Calu3 (cell line): ENCODE measurements at regions not wholly inside any gene's neighbourhood (a gene's known extent, or its start where the extent isn't known, plus 50 kb on each side); places are given as distances from the start of the nearest gene placed in this dataset.

Experiments used
- BruUV-seq: library from RNA; stranded (reverse); fragments of 400-500 nt; replicated peaks from 2 replicates; lab custom pipeline; 2021; lab: Mats Ljungman, UMichigan
- CTCF ChIA-PET: fragments of 300-600 bp; sonication (Branson Sonifier 250); formaldehyde crosslinking; loops from one replicate; lab custom pipeline; 2022; ENCODE audit warnings: antibody characterized with exemption; lab: Charles Lee
- DNase-seq: peaks from one replicate; pipeline ENCODE4 v3.0.0; 2022
- H3K27ac Mint-ChIP-seq: one replicate; pipeline ENCODE4 v1.8.0; 2022; ENCODE audit warnings: mixed read lengths; ENCODE audit not compliant: unreplicated experiment
- H3K27me3 Mint-ChIP-seq: one replicate; pipeline ENCODE4 v1.8.0; 2022; ENCODE audit warnings: mixed read lengths; ENCODE audit not compliant: unreplicated experiment
- H3K36me3 Mint-ChIP-seq: one replicate; pipeline ENCODE4 v1.8.0; 2022; ENCODE audit warnings: mild to moderate bottlenecking, moderate library complexity, mixed read lengths; ENCODE audit not compliant: insufficient read depth, unreplicated experiment
- H3K4me1 Mint-ChIP-seq: one replicate; pipeline ENCODE4 v1.8.0; 2022; ENCODE audit warnings: mild to moderate bottlenecking, low read depth, mixed read lengths; ENCODE audit not compliant: unreplicated experiment
- H3K4me3 Mint-ChIP-seq: one replicate; pipeline ENCODE4 v1.8.0; 2022; ENCODE audit warnings: mild to moderate bottlenecking, low read depth, moderate library complexity, mixed read lengths; ENCODE audit not compliant: unreplicated experiment
- H3K9me3 Mint-ChIP-seq: one replicate; pipeline ENCODE4 v1.8.0; 2022; ENCODE audit warnings: low read depth, mixed read lengths; ENCODE audit not compliant: unreplicated experiment
- CTCF ChIP-seq: fragments of 200-600 bp; IDR thresholded peaks from one replicate; pipeline ENCODE4 v1.8.0; 2022; ENCODE audit warnings: antibody characterized with exemption; ENCODE audit not compliant: unreplicated experiment
- intact Hi-C: fragments of 100-400 bp; cut with micrococcal nuclease; formaldehyde crosslinking; loops from one replicate; pipeline ENCODE4 v1.10.0; 2022; ENCODE audit not compliant: unreplicated experiment

- Mint-ChIP-seq H3K27me3 (no peaks in the 10 kb centered on the region), H3K9me3 (no peaks in the 10 kb centered on the region), H3K27ac (no peak overlapping the region), H3K4me1 (no peaks in the 10 kb centered on the region), H3K36me3 (no peaks in the 10 kb centered on the region), H3K4me3 (no peak overlapping the region)
- TF ChIP-seq CTCF: no peak
- CTCF ChIA-PET: no interaction called here
- BruUV-seq: no TSS peak
- no peak for DNase-seq
- intact Hi-C loops: no loop called here
These were observed 151.3 kb downstream of the CYSLTR2 start for GRCh38 chr13:48804821-48805601.

- CTCF ChIA-PET: no interaction called here
- Mint-ChIP-seq H3K9me3 (no peaks in the 10 kb centered on the region), H3K4me1 (no peaks in the 10 kb centered on the region), H3K27me3 (no peaks in the 10 kb centered on the region), H3K27ac (no peak overlapping the region), H3K36me3 (no peaks in the 10 kb centered on the region), H3K4me3 (no peak overlapping the region)
- BruUV-seq: no TSS peak
- DNase-seq: no peak
- no peak for TF ChIP-seq CTCF
- intact Hi-C loops: no loop called here
These were observed 152.8 kb downstream of the CYSLTR2 start for GRCh38 chr13:48806522-48806921.

DNA sequence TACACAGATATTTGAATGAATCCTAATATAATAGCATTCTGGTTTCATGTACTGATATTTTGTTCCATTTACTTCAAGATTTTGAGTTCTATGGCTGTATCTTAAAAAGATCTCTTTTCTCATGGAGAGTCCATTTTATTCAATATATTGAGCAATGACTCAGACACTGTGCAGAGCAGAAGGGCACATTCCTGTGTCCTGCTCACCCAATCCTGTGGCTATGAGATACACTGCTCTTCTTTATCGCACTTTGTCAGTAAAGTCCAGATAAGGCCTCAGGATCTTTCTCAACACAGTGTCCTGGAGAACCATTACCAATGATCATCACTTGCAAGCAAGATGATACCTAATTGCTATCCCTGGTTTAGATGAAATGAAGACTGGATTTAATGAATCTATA is 155.0 kb downstream of the CYSLTR2 start:
- no TSS peak for BruUV-seq
- DNase-seq: no peak
- H3K27me3 Mint-ChIP-seq: no peaks in the 10 kb centered on the region
- CTCF ChIA-PET: no interaction called here
- no peaks in the 10 kb centered on the region for H3K9me3 Mint-ChIP-seq
- no peaks in the 10 kb centered on the region for H3K4me1 Mint-ChIP-seq
- no peak overlapping the region for H3K4me3 Mint-ChIP-seq
- H3K27ac Mint-ChIP-seq: no peak overlapping the region
- no peak for TF ChIP-seq CTCF
- intact Hi-C loops: no loop called here
- no peaks in the 10 kb centered on the region for H3K36me3 Mint-ChIP-seq

DNA sequence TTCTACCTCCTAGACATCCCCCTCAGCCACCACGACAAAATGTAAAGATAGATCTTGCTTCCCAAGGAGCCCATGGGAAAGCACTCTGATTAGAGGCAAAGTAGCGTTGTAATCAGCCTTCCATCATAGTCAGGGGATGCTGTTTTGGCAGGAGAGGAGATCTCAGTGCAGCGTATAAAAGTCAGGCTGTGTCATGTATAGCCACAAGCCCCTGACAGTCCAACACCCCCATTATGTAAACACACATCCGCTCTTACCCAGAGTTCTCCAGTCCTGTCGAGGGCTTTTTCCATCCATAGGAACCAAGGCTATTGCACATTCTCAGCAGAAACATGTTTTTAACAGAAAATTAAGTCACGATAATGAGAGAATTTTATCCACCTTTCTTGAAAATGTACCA is 156.3 kb downstream of the CYSLTR2 start:
- Mint-ChIP-seq H3K27me3 (no peaks in the 10 kb centered on the region), H3K4me1 (no peaks in the 10 kb centered on the region), H3K27ac (no peak overlapping the region), H3K9me3 (no peaks in the 10 kb centered on the region), H3K36me3 (no peaks in the 10 kb centered on the region), H3K4me3 (no peak overlapping the region)
- TF ChIP-seq CTCF: no peak
- no TSS peak for BruUV-seq
- CTCF ChIA-PET: no interaction called here
- intact Hi-C loops: no loop called here
- no peak for DNase-seq
